Aorta (tissue), 5 donors: ENCODE measurements at regions not wholly inside any gene's neighbourhood (a gene's known extent, or its start where the extent isn't known, plus 50 kb on each side); places are given as distances from the start of the nearest gene placed in this dataset.
"Not testable (repeated sequence)": the region's sequence is repeated elsewhere in the genome, so short reads cannot be mapped to it uniquely, and the experiment has no call there.

Source experiments
- ATAC-seq: fragments of 200-7000 bp; cut with Tn5 transposase; one replicate; pipeline ENCODE4 v1.9.1; 2022; ENCODE audit warnings: moderate library complexity; ENCODE audit not compliant: low FRiP score
- DNase-seq, 2 donors: peaks; one replicate each; pipeline ENCODE4 v3.0.0-alpha.2; 2020
- H3K27ac ChIP-seq, 2 donors: one replicate each; pipeline ENCODE4 v1.5.1; 2013; ENCODE audit warnings: low read length in 2 of 2, mild to moderate bottlenecking in 2 of 2, moderate library complexity in 2 of 2, control low read depth in 1 of 2, inconsistent platforms in 1 of 2, low read depth in 1 of 2
- H3K27me3 ChIP-seq, 2 donors: one replicate each; pipeline ENCODE4 v1.6.1; 2013; ENCODE audit warnings: control low read depth in 1 of 2, low read length in 1 of 2, mild to moderate bottlenecking in 1 of 2, moderate library complexity in 1 of 2; ENCODE audit not compliant: insufficient read depth in 2 of 2, control insufficient read depth in 1 of 2
- H3K36me3 ChIP-seq, 2 donors: one replicate each; pipeline ENCODE4 v1.6.1; 2013; ENCODE audit warnings: control low read depth in 1 of 2, low read length in 1 of 2, mild to moderate bottlenecking in 1 of 2; ENCODE audit not compliant: insufficient read depth in 2 of 2, control insufficient read depth in 1 of 2
- H3K4me1 ChIP-seq, 2 donors: one replicate each; pipeline ENCODE4 v1.6.1; 2013; ENCODE audit warnings: low read length in 2 of 2, control low read depth in 1 of 2, mild to moderate bottlenecking in 1 of 2, moderate library complexity in 1 of 2; ENCODE audit not compliant: insufficient read depth in 2 of 2, control insufficient read depth in 1 of 2
- H3K4me3 ChIP-seq, 2 donors: one replicate each; pipeline ENCODE4 v1.5.1; 2013; ENCODE audit warnings: low read length in 2 of 2, control low read depth in 1 of 2, mild to moderate bottlenecking in 1 of 2
- H3K9me3 ChIP-seq: one replicate; pipeline ENCODE4 v1.6.1; 2013; ENCODE audit warnings: mild to moderate bottlenecking, low read length; ENCODE audit not compliant: control insufficient read depth
- WGBS, 2 donors: extraction: QIAGEN DNeasy Blood & Tissue Kit; methylation state at CpG; one replicate each; pipeline ENCODE4 v1.1.7; 2013; 5-methylcytosine and 5-hydroxymethylcytosine counted together
- intact Hi-C, 2 donors: fragments of 100-400 bp; cut with DNase I; formaldehyde crosslinking; loops; one replicate each; pipeline versions ENCODE4 v1.14.2 to v1.15.0; 2022
- donor health status: healthy with polysubstance abuse.
- donor health status: Bipolar disorder and iron deficiency.
- donor health status: DM: no; HTN: no; CAD: no.
- donor health status: DM: no; HTN: no; CAD: no.
- donor health status: DM: yes; HTN: yes; CAD: no.

DNA sequence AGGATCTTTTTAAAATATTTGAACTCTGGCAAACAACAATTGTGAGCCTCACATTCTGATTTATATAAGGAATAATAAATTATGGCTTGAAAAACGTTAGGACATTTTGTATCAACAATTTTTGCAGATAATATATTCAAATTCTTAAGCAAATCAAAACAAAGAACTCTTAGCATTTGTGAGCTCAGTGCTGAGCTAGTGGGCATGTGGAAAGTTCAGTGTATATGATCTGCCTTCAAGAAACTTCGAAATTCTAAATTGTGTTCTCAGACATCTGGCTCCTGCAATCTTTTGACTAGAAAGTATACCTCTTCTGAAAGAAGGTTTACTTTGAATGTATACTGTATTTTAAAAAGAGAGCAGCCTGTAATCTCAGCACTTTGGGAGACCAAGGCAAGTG is 122.3 kb upstream of the NEIL3 start:
- intact Hi-C loops, result no loop called here
- Histone ChIP-seq H3K36me3 (no peaks in the 10 kb centered on the region), H3K9me3 (no peaks in the 10 kb centered on the region), H3K4me3 (no peak overlapping the region), H3K4me1 (no peaks in the 10 kb centered on the region), H3K27ac (no peak overlapping the region), H3K27me3 (no peaks in the 10 kb centered on the region)
- no peak for DNase-seq
- WGBS, 2 donors, result 8 to 15% methylated on average over 2 of the region's 2 CpGs
- ATAC-seq, result no peak

DNA sequence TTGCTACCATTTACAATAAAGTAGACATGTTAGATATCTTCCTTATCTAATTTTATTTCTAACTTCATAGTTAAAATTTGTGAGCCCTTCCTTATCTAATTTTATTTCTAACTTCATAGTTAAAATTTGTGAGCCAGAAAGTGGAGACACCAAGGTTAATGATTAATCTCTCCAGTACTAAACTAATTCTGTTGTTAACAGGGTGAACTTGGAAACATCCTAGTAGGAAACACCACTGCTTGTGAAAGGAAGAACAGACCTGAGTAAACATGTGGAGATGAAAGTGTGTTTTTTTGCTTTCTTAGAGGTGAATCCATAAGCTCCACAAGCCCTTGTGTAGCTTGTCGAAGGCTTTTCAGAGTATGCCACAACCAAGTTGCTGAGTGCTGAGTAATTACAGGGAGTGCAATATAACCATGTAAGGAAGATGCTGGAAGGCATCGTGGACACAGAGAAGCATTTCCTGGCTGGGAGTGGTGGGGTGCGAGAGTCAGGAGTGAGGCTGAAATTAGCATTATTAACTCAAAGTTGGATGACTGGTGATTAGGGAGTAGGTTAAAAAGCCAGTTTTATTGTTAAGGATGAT is 118.6 kb upstream of the NEIL3 start:
- no peak for DNase-seq
- H3K27me3 ChIP-seq, result no peaks in the 10 kb centered on the region
- ATAC-seq, result no peak
- H3K36me3 ChIP-seq, result no peaks in the 10 kb centered on the region
- 6% methylated on average over 3 of the region's 3 CpGs for WGBS, 2 donors
- intact Hi-C loops, result no loop called here
- no peak overlapping the region for H3K4me3 ChIP-seq
- H3K4me1 ChIP-seq, result no peaks in the 10 kb centered on the region
- H3K27ac ChIP-seq, result no peak overlapping the region
- H3K9me3 ChIP-seq, result no peaks in the 10 kb centered on the region

DNA sequence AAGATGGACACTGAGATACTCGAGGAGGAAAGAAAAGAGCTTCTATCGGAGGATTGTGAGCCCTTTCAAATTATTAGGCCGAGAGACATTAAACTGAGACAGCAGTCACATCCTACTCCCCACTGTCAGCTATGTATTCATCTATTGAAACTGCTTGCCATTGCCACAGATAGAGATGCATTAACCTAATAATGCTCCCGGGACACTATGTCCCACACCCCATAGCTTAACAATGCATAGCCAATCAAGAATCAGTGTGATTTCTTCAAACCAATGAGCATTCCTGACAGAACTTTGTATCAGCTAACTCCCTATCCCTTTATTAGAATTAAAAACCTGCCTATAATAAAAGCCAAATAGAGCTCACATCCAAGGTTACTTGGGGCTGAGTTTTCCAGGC is 118.1 kb upstream of the NEIL3 start:
- Histone ChIP-seq H3K9me3 (no peaks in the 10 kb centered on the region), H3K27ac (no peak overlapping the region), H3K36me3 (no peaks in the 10 kb centered on the region), H3K4me3 (no peak overlapping the region), H3K27me3 (no peaks in the 10 kb centered on the region), H3K4me1 (no peaks in the 10 kb centered on the region)
- WGBS, 2 donors, result 65 to 69% methylated on average over 4 of the region's 4 CpGs
- ATAC-seq (no peak), DNase-seq (no peak)
- intact Hi-C loops, result no loop called here

DNA sequence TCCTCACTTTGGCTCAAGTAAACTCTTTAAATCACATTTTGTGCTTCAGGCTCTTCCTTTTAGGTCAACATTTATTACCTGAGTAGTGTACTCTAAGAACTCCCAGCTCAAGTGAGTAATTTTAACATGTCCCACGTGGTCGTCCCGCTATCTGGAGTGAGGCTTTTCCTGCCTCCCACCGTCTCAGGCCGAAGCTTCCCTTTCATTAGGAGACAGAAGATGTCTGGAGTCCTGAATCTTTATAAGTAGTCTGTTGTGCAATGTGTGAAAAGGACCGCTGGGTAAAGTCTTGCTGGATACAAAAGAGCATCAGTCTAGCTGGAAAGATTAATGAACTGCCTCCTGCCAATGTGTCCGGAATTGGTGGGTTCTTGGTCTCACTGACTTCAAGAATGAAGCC is 117.7 kb upstream of the NEIL3 start:
- no peak for ATAC-seq
- no peaks in the 10 kb centered on the region for H3K9me3 ChIP-seq
- intact Hi-C loops, result no loop called here
- H3K27me3 ChIP-seq, result no peaks in the 10 kb centered on the region
- H3K36me3 ChIP-seq, result no peaks in the 10 kb centered on the region
- H3K4me3 ChIP-seq, result no peak overlapping the region
- no peak for DNase-seq
- H3K27ac ChIP-seq, result no peak overlapping the region
- WGBS, 2 donors, result 93 to 96% methylated on average over 7 of the region's 7 CpGs
- no peaks in the 10 kb centered on the region for H3K4me1 ChIP-seq

DNA sequence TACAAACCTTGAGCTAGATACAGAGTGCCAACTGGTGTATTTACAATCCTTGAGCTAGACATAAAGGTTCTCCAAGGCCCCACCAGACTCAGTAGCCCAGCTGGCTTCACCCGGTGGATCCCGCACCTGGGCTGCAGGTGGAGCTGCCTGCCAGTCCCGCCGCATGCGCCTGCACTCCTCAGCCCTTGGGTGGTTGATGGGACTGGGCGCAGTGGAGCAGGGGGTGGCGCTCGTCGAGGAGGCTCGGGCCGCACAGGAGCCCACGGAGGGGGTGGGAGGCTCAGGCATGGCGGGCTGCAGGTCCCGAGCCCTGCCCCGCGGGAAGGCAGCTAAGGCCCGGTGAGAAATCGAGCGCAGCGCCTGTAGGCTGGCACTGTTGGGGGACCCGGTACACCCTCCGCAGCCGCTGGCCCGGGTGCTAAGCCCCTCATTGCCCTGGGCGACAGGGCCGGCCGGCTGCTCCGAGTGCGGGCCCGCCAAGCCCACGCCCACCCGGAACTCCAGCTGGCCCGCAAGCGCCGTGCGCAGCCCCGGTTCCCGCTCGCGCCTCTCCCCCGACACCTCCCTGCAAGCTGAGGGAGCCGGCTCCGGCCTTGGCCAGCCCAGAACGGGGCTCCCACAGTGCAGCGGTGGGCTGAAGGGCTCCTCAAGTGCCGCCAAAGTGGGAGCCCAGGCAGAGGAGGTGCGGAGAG is 116.5 kb upstream of the NEIL3 start:
- H3K9me3 ChIP-seq, H3K4me3 ChIP-seq, DNase-seq, ATAC-seq, intact Hi-C loops, H3K27me3 ChIP-seq, H3K27ac ChIP-seq, H3K36me3 ChIP-seq, H3K4me1 ChIP-seq: not testable (repeated sequence)
- WGBS, 2 donors, result 97 to 98% methylated on average over 34 to 47 of the region's 47 CpGs

DNA sequence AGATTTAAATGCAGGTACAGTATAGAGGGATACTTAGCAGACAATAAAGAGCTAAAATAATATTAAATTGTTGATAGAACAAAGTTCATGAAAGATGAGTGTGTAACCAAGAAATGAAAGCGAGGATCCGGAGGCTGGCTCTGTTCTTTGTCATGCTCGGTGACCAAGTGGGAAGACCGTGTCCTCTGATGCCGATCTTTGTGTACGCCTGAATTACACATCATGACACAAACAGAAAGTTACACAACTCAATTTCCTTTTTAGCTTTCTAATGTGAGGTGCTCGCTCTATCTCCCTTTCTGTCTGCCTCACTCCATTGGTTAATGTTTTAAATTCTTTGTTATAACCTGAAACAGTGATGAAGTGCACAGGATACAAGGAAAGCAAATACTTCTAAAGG is 114.8 kb upstream of the NEIL3 start:
- WGBS, 2 donors, result 75 to 90% methylated on average over 7 of the region's 7 CpGs
- Histone ChIP-seq H3K27me3 (no peaks in the 10 kb centered on the region), H3K27ac (no peak overlapping the region), H3K4me3 (no peak overlapping the region), H3K4me1 (no peaks in the 10 kb centered on the region), H3K36me3 (no peaks in the 10 kb centered on the region), H3K9me3 (peaks cover 2% of the 10 kb centered on the region)
- no peak for DNase-seq
- intact Hi-C loops, result no loop called here
- no peak for ATAC-seq

DNA sequence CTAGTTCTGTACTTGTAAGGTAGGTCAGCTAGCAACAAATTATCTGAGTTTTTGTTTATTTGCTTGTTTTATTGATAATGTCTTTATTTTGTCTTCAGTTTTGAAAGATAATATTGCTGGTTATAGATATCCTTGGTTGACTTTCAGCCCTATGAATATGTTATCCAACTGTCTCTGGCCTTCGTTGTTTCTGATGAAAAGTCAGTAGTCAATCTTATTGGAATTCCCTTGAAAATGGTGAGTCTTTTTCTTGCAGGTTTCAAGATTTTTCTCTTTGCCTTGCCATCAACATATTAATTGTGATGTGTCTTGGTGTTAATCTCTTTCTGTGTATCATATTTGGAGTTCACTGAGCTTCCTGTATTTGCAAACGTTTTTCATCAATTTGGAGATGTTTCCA is 113.1 kb upstream of the NEIL3 start:
- Histone ChIP-seq H3K27me3 (no peaks in the 10 kb centered on the region), H3K4me1 (no peaks in the 10 kb centered on the region), H3K27ac (no peak overlapping the region), H3K4me3 (no peak overlapping the region), H3K9me3 (peaks cover 2% of the 10 kb centered on the region), H3K36me3 (no peaks in the 10 kb centered on the region)
- DNase-seq, result no peak
- intact Hi-C loops, result no loop called here
- WGBS, 2 donors, result 87 to 90% methylated on average over 2 of the region's 2 CpGs
- no peak for ATAC-seq

DNA sequence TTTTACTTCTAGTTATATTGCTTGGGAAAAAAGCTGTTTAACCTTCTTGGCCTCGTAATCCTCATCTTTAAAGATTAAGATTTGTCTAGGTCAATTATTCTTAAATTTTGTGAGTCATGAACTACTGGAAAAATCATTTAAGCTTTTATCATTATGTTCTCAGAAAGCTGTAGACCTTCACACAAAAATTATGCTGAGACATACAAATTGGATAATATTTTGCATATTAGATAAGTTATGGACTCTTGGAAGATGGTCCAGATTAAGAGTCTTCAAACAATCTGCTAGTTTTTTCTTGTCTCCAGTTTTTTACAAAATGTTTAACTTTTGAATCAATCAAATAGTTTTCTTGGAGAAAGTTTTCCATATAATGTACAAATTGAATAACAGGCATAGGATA is 108.1 kb upstream of the NEIL3 start:
- H3K9me3 ChIP-seq, result peaks cover 2% of the 10 kb centered on the region
- WGBS, 2 donors, result 83 to 90% methylated on average over 1 of the region's 1 CpG
- intact Hi-C loops, result no loop called here
- no peaks in the 10 kb centered on the region for H3K27me3 ChIP-seq
- no peak overlapping the region for H3K4me3 ChIP-seq
- H3K36me3 ChIP-seq, result no peaks in the 10 kb centered on the region
- no peaks in the 10 kb centered on the region for H3K4me1 ChIP-seq
- no peak overlapping the region for H3K27ac ChIP-seq
- ATAC-seq (no peak), DNase-seq (no peak)

DNA sequence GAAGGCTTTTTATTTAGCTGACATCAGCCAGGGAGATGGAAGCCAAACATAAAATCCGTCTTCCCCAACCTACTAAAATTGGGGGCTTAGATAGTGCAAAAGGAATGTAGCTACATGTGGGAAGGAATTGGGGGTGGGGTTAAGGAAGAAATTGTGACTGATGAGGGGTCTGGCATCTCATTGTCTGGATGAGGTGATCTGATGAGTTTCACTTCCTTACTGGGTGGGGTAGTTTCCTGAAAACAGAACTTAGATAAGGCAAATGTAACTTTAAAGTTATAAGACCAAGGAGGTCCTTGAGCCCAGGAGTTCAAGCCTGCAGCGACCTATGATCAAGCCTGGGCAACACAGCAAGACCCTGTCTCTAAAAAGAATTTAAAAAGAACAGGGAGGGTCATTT is 105.5 kb upstream of the NEIL3 start:
- ATAC-seq, result no peak
- Histone ChIP-seq H3K9me3 (peaks cover 2% of the 10 kb centered on the region), H3K4me1 (no peaks in the 10 kb centered on the region), H3K4me3 (no peak overlapping the region), H3K27ac (no peak overlapping the region), H3K27me3 (no peaks in the 10 kb centered on the region), H3K36me3 (no peaks in the 10 kb centered on the region)
- intact Hi-C loops, result no loop called here
- no peak for DNase-seq
- WGBS, 2 donors, result 46 to 47% methylated on average over 2 of the region's 2 CpGs
